Adipose tissue (tissue), 3 donors: ENCODE measurements at regions not wholly inside any gene's neighbourhood (a gene's known extent, or its start where the extent isn't known, plus 50 kb on each side); places are given as distances from the start of the nearest gene placed in this dataset.

Source experiments
- H3K27ac ChIP-seq: one replicate; pipeline ENCODE4 v1.5.1; 2013; ENCODE audit warnings: low read depth, low read length
- WGBS, 3 donors: extraction: QIAGEN DNeasy Blood & Tissue Kit; methylation state at CpG; one replicate each; pipeline ENCODE4 v1.1.7; 2013; 5-methylcytosine and 5-hydroxymethylcytosine counted together
- donor health status: healthy with polysubstance abuse.
- donor health status: Bipolar disorder and iron deficiency.
- donor health status: healthy.

- H3K27ac ChIP-seq: no peak overlapping the region
- 98 to 100% (median 100%) methylated on average over 1 of the region's 1 CpG for WGBS, 3 donors
These were observed 70.5 kb upstream of the SPATA13 start for GRCh38 chr13:24090049-24090448.

GRCh38 chr13:24091080-24091479 is 69.4 kb upstream of the SPATA13 start:
- H3K27ac ChIP-seq: no peak overlapping the region
- WGBS, 3 donors: 77 to 94% (median 84%) methylated on average over 4 of the region's 4 CpGs

GRCh38 chr13:24092108-24092507 is 68.4 kb upstream of the SPATA13 start:
- WGBS, 3 donors: 66 to 91% (median 71%) methylated on average over 1 of the region's 1 CpG
- H3K27ac ChIP-seq: no peak overlapping the region

DNA sequence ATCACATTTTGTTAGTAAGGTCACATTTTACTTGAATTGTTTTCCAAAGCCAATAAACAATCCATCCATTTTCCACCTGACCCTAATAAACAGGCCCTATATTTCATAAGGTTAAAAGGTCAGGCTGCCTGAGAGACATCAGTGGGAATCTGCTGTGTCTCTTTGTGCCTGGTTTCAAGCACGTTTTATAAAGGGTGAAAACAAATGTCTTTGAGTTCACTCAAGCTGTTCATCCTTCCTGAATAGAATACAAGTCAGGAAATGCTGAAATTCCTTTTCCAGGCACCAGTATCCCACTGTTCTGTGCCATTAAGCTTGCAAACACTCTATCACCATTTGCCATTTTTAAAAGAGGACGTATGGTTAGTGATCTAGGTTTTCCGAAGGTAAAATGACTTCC is 67.5 kb upstream of the SPATA13 start:
- 85 to 90% (median 86%) methylated on average over 3 of the region's 3 CpGs for WGBS, 3 donors
- H3K27ac ChIP-seq: no peak overlapping the region

- 95 to 99% (median 97%) methylated on average over 3 of the region's 3 CpGs for WGBS, 3 donors
- no peak overlapping the region for H3K27ac ChIP-seq
These were observed 63.9 kb upstream of the SPATA13 start for GRCh38 chr13:24096659-24097058.

GRCh38 chr13:24097064-24097463 is 63.5 kb upstream of the SPATA13 start:
- WGBS, 3 donors: 60 to 69% (median 65%) methylated on average over 4 of the region's 4 CpGs
- no peak overlapping the region for H3K27ac ChIP-seq

DNA sequence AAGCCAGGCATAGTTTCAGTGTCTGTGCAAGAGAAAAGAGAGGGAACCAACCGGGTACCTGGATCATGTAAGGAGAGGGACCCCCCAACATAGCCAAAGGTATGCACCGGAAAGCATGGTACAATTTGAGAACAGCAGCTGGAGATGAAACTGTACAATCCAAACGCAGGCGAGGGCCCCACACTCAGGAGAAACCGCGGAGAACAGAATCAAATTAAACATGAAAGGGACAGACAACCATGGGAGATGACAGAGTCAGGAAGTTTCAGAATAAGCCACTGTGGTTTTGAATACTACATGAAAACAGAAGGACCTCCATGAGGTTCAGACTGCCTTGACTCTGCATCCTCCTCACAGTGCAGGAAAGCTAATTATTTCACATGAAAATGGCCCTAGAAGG is 62.9 kb upstream of the SPATA13 start:
- WGBS, 3 donors: 82 to 95% (median 82%) methylated on average over 6 of the region's 6 CpGs
- H3K27ac ChIP-seq: no peak overlapping the region

DNA sequence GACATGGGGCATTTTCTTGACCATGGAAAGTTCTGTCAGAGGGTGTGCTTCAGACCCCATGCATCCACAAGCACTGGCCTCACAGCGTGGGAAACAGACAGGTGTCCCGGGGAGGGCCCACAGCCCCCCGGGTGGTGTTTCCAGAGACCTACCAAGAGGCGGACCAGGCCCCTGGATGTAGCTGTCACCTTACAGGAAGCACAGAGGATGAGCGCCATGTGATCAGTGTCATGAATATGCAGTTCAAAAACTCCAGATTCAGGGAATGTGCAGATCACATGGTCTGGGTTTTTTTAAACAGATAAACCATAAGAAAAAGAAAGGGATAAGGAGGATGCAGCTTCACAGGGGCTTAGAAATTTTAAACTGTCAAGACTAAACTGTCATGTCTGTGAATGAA is 61.0 kb upstream of the SPATA13 start:
- WGBS, 3 donors: 58 to 86% (median 83%) methylated on average over 5 of the region's 5 CpGs
- no peak overlapping the region for H3K27ac ChIP-seq

DNA sequence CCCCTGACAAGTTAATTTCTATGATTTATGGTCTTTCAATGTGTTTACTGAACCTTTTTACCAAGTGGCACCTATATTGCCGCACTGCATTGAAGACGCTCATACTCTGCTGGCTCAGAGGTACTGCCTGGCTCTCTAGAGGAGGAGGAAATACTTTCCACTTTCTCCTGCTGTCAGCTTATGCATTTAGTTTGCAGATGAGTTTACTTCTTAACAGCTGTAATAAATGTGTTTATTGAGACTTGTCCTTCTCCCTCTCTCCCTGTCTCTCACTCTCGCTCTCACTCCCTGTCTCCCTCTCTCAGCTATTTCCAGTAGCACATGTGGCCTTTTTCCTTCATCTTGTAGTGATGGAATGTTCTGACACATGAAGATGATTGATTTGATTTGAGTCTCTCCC is 60.3 kb upstream of the SPATA13 start:
- H3K27ac ChIP-seq: no peak overlapping the region
- 79 to 90% (median 88%) methylated on average over 3 of the region's 3 CpGs for WGBS, 3 donors

DNA sequence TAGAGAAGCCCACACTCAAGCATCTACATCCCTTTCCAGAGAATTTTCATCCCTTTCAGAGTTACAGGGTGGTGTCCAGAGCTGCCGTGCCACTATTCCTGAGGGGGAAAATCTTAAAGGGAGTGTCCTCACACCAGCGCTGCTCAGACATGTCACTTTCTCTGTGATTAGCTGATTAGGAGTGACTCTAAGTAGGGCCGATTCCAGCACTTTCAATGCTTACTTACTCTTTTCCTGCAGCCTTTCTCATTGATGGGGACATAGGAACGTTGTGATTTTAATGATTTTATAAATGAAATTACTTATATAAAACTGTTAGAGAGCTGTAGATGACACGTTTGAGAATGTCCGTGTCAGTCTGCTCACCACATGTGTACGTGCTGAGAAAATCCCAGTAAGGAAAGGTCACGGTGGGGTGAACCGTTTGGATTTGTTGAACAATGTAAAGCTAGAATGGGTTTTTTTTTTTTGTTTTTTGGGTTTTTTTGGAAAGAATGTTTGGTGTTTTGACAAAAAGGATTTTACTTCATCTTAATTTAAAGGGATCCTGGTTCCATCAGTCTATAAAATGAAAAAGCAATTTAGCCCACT is 56.6 kb upstream of the SPATA13 start:
- WGBS, 3 donors: 60 to 68% (median 61%) methylated on average over 9 of the region's 9 CpGs
- no peak overlapping the region for H3K27ac ChIP-seq

GRCh38 chr13:24104723-24105122 is 55.8 kb upstream of the SPATA13 start:
- WGBS, 3 donors: 69 to 83% (median 75%) methylated on average over 2 of the region's 2 CpGs
- no peak overlapping the region for H3K27ac ChIP-seq

DNA sequence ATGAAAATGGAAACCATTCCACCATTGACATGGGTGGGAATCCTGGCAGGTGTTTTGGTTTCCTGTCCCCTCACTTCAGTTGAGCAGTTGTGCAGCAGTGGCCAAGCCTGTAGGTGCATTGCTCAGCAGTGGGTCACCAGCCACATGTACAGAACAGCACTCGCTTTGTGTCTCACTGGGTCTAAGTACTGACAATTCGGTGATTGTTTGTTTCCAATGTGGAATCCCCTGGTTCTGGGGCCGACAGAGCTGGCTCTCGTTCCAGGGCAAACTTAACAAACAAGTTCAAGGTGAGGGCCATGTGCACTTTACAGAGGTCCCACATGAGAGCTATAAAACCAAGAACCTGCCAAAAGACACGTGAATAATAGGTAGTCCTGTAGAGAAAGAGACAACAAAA is 54.1 kb upstream of the SPATA13 start:
- WGBS, 3 donors: 16 to 68% (median 65%) methylated on average over 5 of the region's 5 CpGs

DNA sequence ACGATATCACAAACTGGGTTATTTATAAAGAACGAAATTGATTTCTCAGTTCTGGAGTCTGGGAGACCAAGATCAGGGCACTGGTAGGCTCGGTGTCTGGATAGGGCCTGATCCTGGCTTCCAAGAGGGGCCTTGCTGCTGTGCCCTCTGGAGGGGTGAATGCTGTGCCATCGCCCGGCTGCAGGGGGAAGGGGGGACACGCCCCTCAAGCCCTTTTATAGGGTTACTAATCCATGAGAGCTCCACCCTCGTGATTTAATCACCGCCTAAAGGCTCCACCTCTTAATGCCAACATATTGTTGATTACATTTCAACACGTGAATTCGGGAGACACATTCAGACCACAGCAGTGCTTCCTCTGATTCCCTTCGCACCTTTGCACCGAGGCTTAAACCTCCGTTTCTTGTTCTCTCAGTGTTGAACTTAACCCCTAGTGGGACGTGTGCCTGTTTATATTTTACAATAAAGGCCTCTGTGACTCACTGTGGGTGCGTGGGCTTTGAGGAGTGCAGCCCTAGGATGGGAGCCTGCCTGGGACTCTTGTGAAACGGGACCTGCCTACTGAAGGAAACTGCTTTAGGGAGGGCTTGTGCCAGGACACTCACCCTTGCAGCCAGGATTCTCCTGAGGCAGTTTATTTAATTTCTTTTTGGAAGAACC is 52.4 kb upstream of the SPATA13 start:
- WGBS, 3 donors: 45 to 81% (median 79%) methylated on average over 16 of the region's 16 CpGs
- H3K27ac ChIP-seq: no peak overlapping the region

More for the DNA sequence above, 54.1 kb upstream of the SPATA13 start:
- no peak overlapping the region for H3K27ac ChIP-seq

- WGBS, 3 donors: 92 to 95% (median 94%) methylated on average over 7 of the region's 7 CpGs
These were observed 51.9 kb upstream of the SPATA13 start for GRCh38 chr13:24108615-24108965.

DNA sequence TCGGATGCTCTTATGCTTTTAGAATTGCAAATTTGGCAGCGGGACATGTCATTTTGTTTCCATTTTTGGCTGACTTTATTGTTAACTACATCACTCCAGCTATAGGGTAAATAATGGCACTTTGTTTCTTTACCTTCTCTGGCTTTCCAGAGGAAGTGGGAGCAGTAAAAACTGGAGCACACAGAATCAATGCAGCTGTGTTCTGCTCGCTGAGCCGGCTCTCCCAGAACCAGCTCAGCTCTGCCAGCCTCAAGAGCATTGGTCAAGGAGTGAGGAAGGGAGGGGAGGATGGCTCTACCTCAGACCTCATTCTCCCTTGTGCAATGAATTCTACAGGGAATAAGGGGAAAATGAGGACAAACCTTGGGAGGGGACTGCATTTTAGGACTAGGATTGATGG is 50.5 kb upstream of the SPATA13 start:
- 37 to 60% (median 58%) methylated on average over 4 of the region's 4 CpGs for WGBS, 3 donors
- H3K27ac ChIP-seq: no peak overlapping the region

More at GRCh38 chr13:24108615-24108965, 51.9 kb upstream of the SPATA13 start:
- no peak overlapping the region for H3K27ac ChIP-seq
